ENCODE measurements at regions not wholly inside any gene's neighbourhood (a gene's known extent, or its start where the extent isn't known, plus 50 kb on each side); places are given as distances from the start of the nearest gene placed in this dataset.
"Not testable (repeated sequence)": the region's sequence is repeated elsewhere in the genome, so short reads cannot be mapped to it uniquely, and the experiment has no call there.

- no peak for DNase-seq
Measured at GRCh38 chr7:66505009-66505408, 123.7 kb upstream of the KCTD7 start.

- peak; percentile 46 for DNase-seq
Measured at GRCh38 chr7:66505531-66506451, 122.9 kb upstream of the KCTD7 start.

- not testable (repeated sequence) for DNase-seq
Measured at GRCh38 chr7:66506703-66507102, 122.0 kb upstream of the KCTD7 start.

GRCh38 chr7:66507764-66508296, 120.9 kb upstream of the KCTD7 start:
- DNase-seq = no peak

- no peak for DNase-seq
Measured at GRCh38 chr7:66508431-66508830, 120.2 kb upstream of the KCTD7 start.

- no peak for DNase-seq
Measured at GRCh38 chr7:66514050-66514449, 114.6 kb upstream of the KCTD7 start.

- DNase-seq = no peak
Measured at GRCh38 chr7:66517212-66517909, 111.3 kb upstream of the KCTD7 start.

- DNase-seq = no peak
Measured at GRCh38 chr7:66518151-66518691, 110.5 kb upstream of the KCTD7 start.

- no peak for DNase-seq
Measured at GRCh38 chr7:66521675-66522074, 107.0 kb upstream of the KCTD7 start.

- DNase-seq = no peak
Measured at GRCh38 chr7:66522518-66522917, 106.2 kb upstream of the KCTD7 start.

- no peak for DNase-seq
Measured at GRCh38 chr7:66523409-66523808, 105.3 kb upstream of the KCTD7 start.

GRCh38 chr7:66524738-66525137, 103.9 kb upstream of the KCTD7 start:
- DNase-seq = no peak

GRCh38 chr7:66526782-66527181, 101.9 kb upstream of the KCTD7 start:
- DNase-seq = not testable (repeated sequence)

GRCh38 chr7:66528652-66529051, 100.0 kb upstream of the KCTD7 start:
- no peak for DNase-seq

- no peak for DNase-seq
Measured at GRCh38 chr7:66529883-66530610, 98.6 kb upstream of the KCTD7 start.

GRCh38 chr7:66535414-66536329, 93.0 kb upstream of the KCTD7 start:
- DNase-seq = no peak

GRCh38 chr7:66537380-66537779, 91.3 kb upstream of the KCTD7 start:
- DNase-seq = no peak

GRCh38 chr7:66537876-66538275, 90.8 kb upstream of the KCTD7 start:
- no peak for DNase-seq

GRCh38 chr7:66539264-66539623, 89.4 kb upstream of the KCTD7 start:
- DNase-seq = no peak

GRCh38 chr7:66539902-66540375, 88.7 kb upstream of the KCTD7 start:
- no peak for DNase-seq

- no peak for DNase-seq
Measured at GRCh38 chr7:66542049-66542448, 86.6 kb upstream of the KCTD7 start.
